Psoas muscle (tissue), 7 donors: ENCODE measurements at regions not wholly inside any gene's neighbourhood (a gene's known extent, or its start where the extent isn't known, plus 50 kb on each side); places are given as distances from the start of the nearest gene placed in this dataset.

Experiments
- ATAC-seq, 4 donors: fragments of 200-7000 bp; cut with Tn5 transposase; one replicate each; pipeline ENCODE4 v1.9.1; 2020; ENCODE audit warnings: moderate library complexity in 3 of 4, mild to moderate bottlenecking in 2 of 4
- DNase-seq, 2 donors: peaks; one replicate each; pipeline ENCODE4 v3.0.0-alpha.2; 2020
- H3K27ac ChIP-seq: fragments of 200-600 bp; one replicate; pipeline ENCODE4 v1.8.0; 2022
- H3K27me3 ChIP-seq, 3 donors: fragments of 200-600 bp in 1 of 3; one replicate each; pipeline versions ENCODE4 v1.6.1 to v1.8.0; 2013 to 2022; ENCODE audit warnings: low read length in 2 of 3, mild to moderate bottlenecking in 2 of 3, moderate library complexity in 1 of 3; ENCODE audit not compliant: insufficient read depth in 3 of 3
- H3K36me3 ChIP-seq, 2 donors: fragments of 200-600 bp in 1 of 2; one replicate each; pipeline versions ENCODE4 v1.6.1 to v1.8.0; 2013 to 2022; ENCODE audit warnings: low read depth in 1 of 2, mild to moderate bottlenecking in 1 of 2, moderate library complexity in 1 of 2; ENCODE audit not compliant: insufficient read depth in 1 of 2
- H3K4me1 ChIP-seq: fragments of 200-600 bp; one replicate; pipeline ENCODE4 v1.8.0; 2022
- H3K4me3 ChIP-seq: fragments of 200-600 bp; one replicate; pipeline ENCODE4 v1.8.0; 2022; ENCODE audit warnings: mild to moderate bottlenecking
- H3K9me3 ChIP-seq: fragments of 200-600 bp; one replicate; pipeline ENCODE4 v1.8.0; 2022
- CTCF ChIP-seq: fragments of 200-600 bp; IDR thresholded peaks from one replicate; pipeline ENCODE4 v1.8.0; 2022; ENCODE audit warnings: antibody characterized with exemption
- WGBS, 3 donors: extraction: QIAGEN DNeasy Blood & Tissue Kit; methylation state at CpG; one replicate each; pipeline versions ENCODE4 v1.1.6 to v1.1.7; 2013; 5-methylcytosine and 5-hydroxymethylcytosine counted together
- intact Hi-C, 2 donors: fragments of 100-400 bp; cut with DNase I; formaldehyde crosslinking; loops; one replicate each; pipeline versions ENCODE4 v1.11.0 to v1.14.2; 2022
- donor health status: healthy with polysubstance abuse.
- donor health status: DM: no; HTN: no; CAD: no; lungs with moderate emphysema.
- donor health status: Bipolar disorder and iron deficiency.
- donor health status: healthy.
- donor health status: DM: yes; HTN: yes; CAD: no.
- donor health status: DM: no; HTN: no; CAD: no.
- donor health status: DM: yes; HTN: yes; CAD: no.

DNA sequence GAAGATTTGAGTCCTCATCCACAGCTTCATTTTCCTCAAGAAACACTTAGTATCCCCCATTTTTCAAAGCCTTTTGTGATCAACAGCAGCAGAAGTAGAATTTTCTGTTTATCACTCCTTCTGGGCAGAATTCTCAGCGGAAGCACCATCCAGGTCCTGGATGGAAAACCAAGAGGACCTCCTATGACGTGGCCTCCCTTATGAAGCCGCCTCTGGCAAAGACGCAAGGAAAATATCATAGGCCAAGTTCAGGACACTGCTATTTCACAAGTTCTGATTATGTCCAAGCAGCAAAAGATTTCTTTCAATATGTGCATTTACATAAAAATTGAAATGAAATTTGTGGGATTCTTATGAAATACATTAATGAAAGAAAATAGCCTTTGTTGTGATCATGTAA, 315.0 kb downstream of the SEC23A start:
- ATAC-seq (no peak), DNase-seq (no peak)
- H3K27ac ChIP-seq: no peak overlapping the region
- H3K27me3 ChIP-seq: no peaks in the 10 kb centered on the region
- intact Hi-C loops: no loop called here
- no peaks in the 10 kb centered on the region for H3K4me1 ChIP-seq
- no peaks in the 10 kb centered on the region for H3K36me3 ChIP-seq
- 46 to 84% (median 52%) methylated on average over 4 of the region's 4 CpGs for WGBS, 3 donors
- no peaks in the 10 kb centered on the region for H3K9me3 ChIP-seq
- no peak overlapping the region for H3K4me3 ChIP-seq
- TF ChIP-seq CTCF: no peak

DNA sequence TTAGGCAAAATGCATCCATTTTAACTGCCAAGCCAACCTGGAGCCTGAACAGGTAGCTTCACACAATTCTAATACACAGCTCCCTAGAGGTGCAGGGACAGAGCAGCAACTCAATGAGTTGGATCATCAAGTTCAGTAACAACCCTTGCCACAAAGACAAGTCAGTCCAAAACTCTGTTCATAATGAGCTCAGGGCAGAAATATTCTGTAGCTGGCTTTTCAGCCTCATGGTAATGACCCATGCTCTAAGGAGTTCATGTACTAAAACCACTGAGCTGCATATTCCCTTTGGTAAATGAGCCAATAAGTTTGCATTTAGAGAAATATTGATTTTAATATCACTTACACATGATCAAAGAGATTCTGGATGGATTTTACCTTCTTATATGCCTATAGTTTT, 316.1 kb downstream of the SEC23A start:
- no peaks in the 10 kb centered on the region for H3K4me1 ChIP-seq
- H3K9me3 ChIP-seq: no peaks in the 10 kb centered on the region
- no peak overlapping the region for H3K4me3 ChIP-seq
- intact Hi-C loops: no loop called here
- H3K27ac ChIP-seq: no peak overlapping the region
- ATAC-seq: no peak
- no peaks in the 10 kb centered on the region for H3K27me3 ChIP-seq
- no peaks in the 10 kb centered on the region for H3K36me3 ChIP-seq
- DNase-seq: no peak
- TF ChIP-seq CTCF: no peak

- Histone ChIP-seq H3K27me3 (no peaks in the 10 kb centered on the region), H3K4me1 (no peaks in the 10 kb centered on the region), H3K9me3 (no peaks in the 10 kb centered on the region), H3K36me3 (no peaks in the 10 kb centered on the region), H3K4me3 (no peak overlapping the region), H3K27ac (no peak overlapping the region)
- TF ChIP-seq CTCF: no peak
- ATAC-seq (no peak), DNase-seq (no peak)
- 95 to 100% (median 96%) methylated on average over 1 of the region's 1 CpG for WGBS, 3 donors
- intact Hi-C loops: no loop called here
Measured at GRCh38 chr14:38777401-38777800, 325.6 kb downstream of the SEC23A start.

DNA sequence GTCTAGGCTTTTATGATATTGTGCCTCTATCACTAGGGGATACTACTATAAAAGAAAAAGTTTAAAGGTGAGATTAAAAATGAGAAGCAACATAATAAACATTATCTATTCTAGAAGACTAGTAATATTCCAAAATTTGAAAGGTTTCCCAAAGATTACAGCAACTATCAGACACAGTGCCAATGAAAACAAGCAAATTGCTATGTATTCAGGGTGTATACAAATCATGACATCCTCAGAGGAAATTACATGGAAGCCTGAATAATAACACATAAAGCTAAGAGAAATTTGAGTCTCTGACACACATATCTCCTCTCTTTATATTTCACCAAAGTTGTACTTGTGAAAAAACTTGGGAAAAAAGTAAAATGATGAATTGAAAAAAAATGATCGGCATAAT, 327.0 kb downstream of the SEC23A start:
- intact Hi-C loops: no loop called here
- ATAC-seq: no peak
- DNase-seq: no peak
- Histone ChIP-seq H3K27ac (no peak overlapping the region), H3K4me3 (no peak overlapping the region), H3K27me3 (no peaks in the 10 kb centered on the region), H3K4me1 (no peaks in the 10 kb centered on the region), H3K9me3 (no peaks in the 10 kb centered on the region), H3K36me3 (no peaks in the 10 kb centered on the region)
- no peak for TF ChIP-seq CTCF
- WGBS, 3 donors: 92 to 95% (median 94%) methylated on average over 1 of the region's 1 CpG

DNA sequence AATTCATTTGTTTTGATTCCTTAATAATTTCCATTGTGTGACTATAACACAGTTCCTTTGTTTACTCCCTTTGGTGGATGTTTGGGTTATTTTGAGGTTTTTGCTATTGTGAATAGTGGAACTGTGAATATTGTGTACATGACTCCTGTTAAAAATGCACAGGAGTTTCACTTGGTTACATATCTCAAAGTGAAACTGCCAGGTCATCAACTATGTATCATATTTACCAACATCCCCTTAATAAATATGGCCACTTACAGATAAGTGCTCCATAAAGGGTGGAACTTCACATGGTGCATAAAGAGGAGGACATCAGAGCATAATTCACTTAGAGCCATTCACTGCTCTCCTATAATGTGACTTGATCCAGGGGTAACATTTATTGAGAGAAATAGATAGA, 328.9 kb downstream of the SEC23A start:
- no peak overlapping the region for H3K4me3 ChIP-seq
- no peaks in the 10 kb centered on the region for H3K4me1 ChIP-seq
- ATAC-seq (no peak), DNase-seq (no peak)
- TF ChIP-seq CTCF: no peak
- intact Hi-C loops: no loop called here
- H3K27ac ChIP-seq: no peak overlapping the region
- H3K9me3 ChIP-seq: no peaks in the 10 kb centered on the region
- H3K27me3 ChIP-seq: no peaks in the 10 kb centered on the region
- H3K36me3 ChIP-seq: no peaks in the 10 kb centered on the region
